ENCODE measurements at regions not wholly inside any gene's neighbourhood (a gene's known extent, or its start where the extent isn't known, plus 50 kb on each side); places are given as distances from the start of the nearest gene placed in this dataset.

- DNase-seq (no peak), ATAC-seq (no peak)
- intact Hi-C loops (cut with micrococcal nuclease): no loop called here
These were observed 190.8 kb upstream of the GEMIN8 start for GRCh38 chrX:14220386-14220944.

DNA sequence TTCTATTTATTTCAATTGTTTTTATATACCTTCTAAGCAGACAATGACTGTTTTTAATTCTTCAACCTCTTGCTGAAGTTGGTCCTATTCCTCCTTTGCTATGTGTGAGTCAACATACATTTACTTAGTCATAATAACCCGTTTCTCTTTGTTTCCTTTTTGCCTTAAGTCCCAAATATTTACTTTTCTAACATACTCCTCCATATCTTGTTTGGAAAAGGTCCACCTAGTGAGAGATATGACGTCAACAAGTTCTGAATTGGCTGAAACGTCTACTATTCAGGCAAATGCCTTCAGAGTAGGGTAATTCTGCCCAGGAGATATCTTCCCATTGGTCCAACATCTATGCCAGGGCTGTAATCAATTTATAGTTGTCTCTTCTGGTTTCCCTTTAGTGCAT is 179.3 kb upstream of the GEMIN8 start:
- DNase-seq (no peak), ATAC-seq (no peak)
- intact Hi-C loops (cut with micrococcal nuclease): loop anchor here (5.0 kb wide), 1 partner anchor 117 kb away; no protein-coding TSS in a partner anchor

DNA sequence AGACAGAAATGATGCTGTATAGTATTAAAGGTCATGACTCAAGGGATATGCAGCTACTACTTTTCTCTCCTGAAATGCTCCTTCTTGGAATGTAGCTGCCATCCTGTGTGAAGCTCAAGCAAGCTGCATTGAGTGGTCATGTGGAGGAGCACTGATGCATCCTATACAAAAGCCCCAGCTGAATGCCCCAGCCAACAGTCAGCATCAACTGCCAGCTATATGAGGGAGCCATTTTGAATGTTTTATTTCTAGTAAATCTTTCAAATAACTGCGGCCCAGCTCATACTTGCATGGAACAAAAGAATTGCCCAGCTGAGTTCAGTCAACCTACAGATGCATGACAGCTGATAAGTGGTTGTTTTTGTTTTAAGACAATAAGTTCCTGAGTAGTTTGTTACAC is 165.0 kb upstream of the GEMIN8 start:
- DNase-seq: no peak
- no peak for ATAC-seq

GRCh38 chrX:14193547-14193946 is 163.9 kb upstream of the GEMIN8 start:
- DNase-seq (no peak), ATAC-seq (no peak)
- intact Hi-C loops (cut with micrococcal nuclease): no loop called here

More for the DNA sequence above, 165.0 kb upstream of the GEMIN8 start:
- intact Hi-C loops (cut with micrococcal nuclease): no loop called here

- intact Hi-C loops (cut with micrococcal nuclease): no loop called here
- ATAC-seq (no peak), DNase-seq (no peak)
These were observed 144.2 kb upstream of the GEMIN8 start for GRCh38 chrX:14173873-14174272.

GRCh38 chrX:14164828-14165227 is 135.1 kb upstream of the GEMIN8 start:
- intact Hi-C loops (cut with micrococcal nuclease): no loop called here
- ATAC-seq (no peak), DNase-seq (no peak)

GRCh38 chrX:14125462-14125861 is 95.8 kb upstream of the GEMIN8 start:
- DNase-seq (no peak), ATAC-seq (no peak)
- intact Hi-C loops (cut with micrococcal nuclease): no loop called here

DNA sequence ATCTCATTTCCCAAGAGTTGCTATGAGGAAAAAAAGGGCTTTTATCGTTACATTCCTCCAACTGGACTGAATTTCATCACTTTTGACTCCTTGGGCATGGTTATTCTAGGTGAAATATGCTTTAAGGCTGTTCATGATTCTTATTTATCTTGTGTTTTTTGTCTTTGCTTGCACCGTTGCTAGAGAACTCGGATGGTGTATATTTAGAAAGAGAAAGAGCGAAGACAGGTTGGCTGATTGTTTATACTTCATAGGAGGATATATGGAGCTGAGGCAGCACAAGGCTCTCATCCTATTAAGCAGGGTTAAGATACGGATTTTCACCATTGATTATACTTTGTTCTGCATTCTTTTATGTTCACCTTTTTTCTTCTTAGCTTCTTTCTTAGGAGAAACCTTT is 94.9 kb upstream of the GEMIN8 start:
- no peak for ATAC-seq
- DNase-seq: no peak
- intact Hi-C loops (cut with micrococcal nuclease): no loop called here

DNA sequence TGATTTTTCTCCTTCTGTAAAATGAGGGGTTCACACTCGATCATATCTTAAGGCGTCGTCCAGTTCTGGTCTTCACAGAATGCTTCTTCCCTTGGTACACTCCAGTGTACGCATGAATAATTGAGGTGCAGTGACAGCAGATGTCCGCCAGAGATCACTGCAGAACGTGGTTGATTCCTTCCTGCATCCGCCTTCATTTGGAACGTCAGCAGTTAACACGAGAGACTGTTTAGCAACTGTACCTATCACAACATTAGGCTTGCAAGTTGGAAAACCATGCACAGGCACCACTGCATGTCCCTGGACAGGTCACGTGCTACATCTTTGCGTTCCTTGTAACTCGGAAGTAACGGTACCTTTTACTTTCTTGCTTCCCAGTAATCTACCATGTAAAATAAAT is 66.0 kb upstream of the GEMIN8 start:
- ATAC-seq: no peak
- no peak for DNase-seq
- intact Hi-C loops (cut with micrococcal nuclease): no loop called here

DNA sequence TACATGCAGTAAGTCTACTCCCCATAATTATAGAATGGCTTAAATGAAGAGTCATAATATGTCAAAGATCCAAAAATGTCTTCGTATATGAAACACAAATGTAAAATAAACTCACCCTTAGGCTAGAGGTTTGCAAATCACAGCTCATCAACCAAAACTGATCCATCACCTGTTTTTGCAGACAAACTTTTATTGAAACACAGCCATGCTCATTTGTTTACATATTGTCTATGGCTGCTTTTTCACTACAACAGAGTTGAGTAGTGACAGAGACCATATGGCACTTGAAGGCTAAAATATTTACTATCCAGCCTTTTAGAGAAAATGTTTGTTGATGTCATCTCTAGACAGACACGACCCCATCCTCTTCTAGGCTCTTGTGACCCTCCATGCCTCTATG is 64.5 kb upstream of the GEMIN8 start:
- intact Hi-C loops (cut with micrococcal nuclease): loop anchor here (5.0 kb wide), 1 partner anchor 113 kb away; no protein-coding TSS in a partner anchor
- ATAC-seq (no peak), DNase-seq (no peak)

DNA sequence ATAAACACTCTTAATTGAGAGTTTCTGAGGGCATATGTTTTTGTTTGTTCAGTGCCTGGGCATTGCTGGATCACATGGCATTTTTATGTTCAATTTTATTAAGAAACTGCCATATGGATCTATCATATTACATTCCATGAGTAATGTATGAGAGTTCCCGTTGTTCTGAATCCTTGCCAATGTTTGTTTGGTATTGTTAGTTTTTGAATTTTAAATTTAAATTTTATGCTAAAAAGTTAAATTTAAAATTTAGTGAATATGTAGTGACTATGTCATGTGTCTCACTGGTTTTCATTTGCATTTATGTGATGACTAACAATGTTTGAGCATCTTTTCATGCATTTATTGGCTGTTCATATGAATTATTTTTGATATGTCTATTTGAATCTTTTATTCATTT is 54.8 kb upstream of the GEMIN8 start:
- intact Hi-C loops (cut with micrococcal nuclease): no loop called here
- DNase-seq (no peak), ATAC-seq (no peak)

DNA sequence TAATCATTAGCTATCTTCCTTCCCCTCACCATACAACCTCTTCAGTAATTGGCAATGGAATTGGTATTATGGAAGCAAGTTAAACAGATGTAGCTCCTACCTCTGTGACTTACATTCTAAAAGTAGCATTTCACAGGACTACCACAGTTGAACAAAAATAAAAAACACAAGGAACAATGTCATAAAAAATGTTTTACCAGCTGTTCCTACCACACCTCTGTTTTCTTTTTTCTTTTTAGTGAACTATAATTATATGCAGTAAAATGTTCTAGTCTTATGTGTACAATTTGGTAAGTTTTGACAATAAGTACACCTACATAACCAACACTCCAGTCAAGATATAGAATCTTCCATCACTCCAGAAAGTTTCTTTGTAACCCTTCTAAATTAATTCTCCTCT is 54.1 kb upstream of the GEMIN8 start:
- ATAC-seq (no peak), DNase-seq (no peak)
- intact Hi-C loops (cut with micrococcal nuclease): no loop called here

DNA sequence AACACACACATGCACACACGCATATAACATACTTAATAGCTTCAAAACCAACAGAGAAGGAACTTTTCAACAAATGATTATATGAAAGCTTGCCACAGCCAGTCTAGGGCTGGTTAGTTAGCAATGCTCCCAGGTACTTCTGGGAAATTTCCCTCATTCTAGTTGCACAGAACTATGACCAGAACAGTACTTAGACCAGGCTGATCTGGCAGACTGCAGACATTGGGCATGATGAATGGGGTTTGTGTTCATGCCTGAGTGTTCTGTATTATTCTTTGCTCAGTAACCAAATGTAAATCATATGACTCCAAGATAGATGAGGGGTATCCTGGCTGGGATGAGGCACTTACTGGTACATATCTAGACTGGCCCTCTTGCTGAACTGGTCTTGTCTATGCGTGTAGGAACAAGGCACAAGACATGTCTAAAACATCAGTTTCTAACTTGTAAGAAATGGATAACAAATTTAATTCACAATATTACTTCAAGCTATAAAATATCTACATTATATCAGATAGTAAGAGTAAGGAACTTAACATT is 50.3 kb upstream of the GEMIN8 start:
- ATAC-seq (no peak), DNase-seq (no peak)
- intact Hi-C loops (cut with micrococcal nuclease): no loop called here

Measured in left ventricle myocardium superior (tissue), 1 donor.